Psoas muscle (tissue), 7 donors: ENCODE measurements at regions not wholly inside any gene's neighbourhood (a gene's known extent, or its start where the extent isn't known, plus 50 kb on each side); places are given as distances from the start of the nearest gene placed in this dataset.

Source experiments
- ATAC-seq, 4 donors: fragments of 200-7000 bp; cut with Tn5 transposase; one replicate each; pipeline ENCODE4 v1.9.1; 2020; ENCODE audit warnings: moderate library complexity in 3 of 4, mild to moderate bottlenecking in 2 of 4
- DNase-seq, 2 donors: peaks; one replicate each; pipeline ENCODE4 v3.0.0-alpha.2; 2020
- H3K27ac ChIP-seq: fragments of 200-600 bp; one replicate; pipeline ENCODE4 v1.8.0; 2022
- H3K27me3 ChIP-seq, 3 donors: fragments of 200-600 bp in 1 of 3; one replicate each; pipeline versions ENCODE4 v1.6.1 to v1.8.0; 2013 to 2022; ENCODE audit warnings: low read length in 2 of 3, mild to moderate bottlenecking in 2 of 3, moderate library complexity in 1 of 3; ENCODE audit not compliant: insufficient read depth in 3 of 3
- H3K36me3 ChIP-seq, 2 donors: fragments of 200-600 bp in 1 of 2; one replicate each; pipeline versions ENCODE4 v1.6.1 to v1.8.0; 2013 to 2022; ENCODE audit warnings: low read depth in 1 of 2, mild to moderate bottlenecking in 1 of 2, moderate library complexity in 1 of 2; ENCODE audit not compliant: insufficient read depth in 1 of 2
- H3K4me1 ChIP-seq: fragments of 200-600 bp; one replicate; pipeline ENCODE4 v1.8.0; 2022
- H3K4me3 ChIP-seq: fragments of 200-600 bp; one replicate; pipeline ENCODE4 v1.8.0; 2022; ENCODE audit warnings: mild to moderate bottlenecking
- H3K9me3 ChIP-seq: fragments of 200-600 bp; one replicate; pipeline ENCODE4 v1.8.0; 2022
- CTCF ChIP-seq: fragments of 200-600 bp; IDR thresholded peaks from one replicate; pipeline ENCODE4 v1.8.0; 2022; ENCODE audit warnings: antibody characterized with exemption
- WGBS, 3 donors: extraction: QIAGEN DNeasy Blood & Tissue Kit; methylation state at CpG; one replicate each; pipeline versions ENCODE4 v1.1.6 to v1.1.7; 2013; 5-methylcytosine and 5-hydroxymethylcytosine counted together
- intact Hi-C, 2 donors: fragments of 100-400 bp; cut with DNase I; formaldehyde crosslinking; loops; one replicate each; pipeline versions ENCODE4 v1.11.0 to v1.14.2; 2022
- donor health status: healthy with polysubstance abuse.
- donor health status: DM: no; HTN: no; CAD: no; lungs with moderate emphysema.
- donor health status: Bipolar disorder and iron deficiency.
- donor health status: healthy.
- donor health status: DM: yes; HTN: yes; CAD: no.
- donor health status: DM: no; HTN: no; CAD: no.
- donor health status: DM: yes; HTN: yes; CAD: no.

GRCh38 chr1:185367218-185367617 is 50.2 kb upstream of the IVNS1ABP start:
- H3K27me3 ChIP-seq: no peaks in the 10 kb centered on the region
- intact Hi-C loops: no loop called here
- no peak for DNase-seq
- ATAC-seq: no peak
- WGBS, 3 donors: 66 to 68% (median 66%) methylated on average over 6 of the region's 6 CpGs
- H3K36me3 ChIP-seq: no peaks in the 10 kb centered on the region
- no peak overlapping the region for H3K27ac ChIP-seq
- H3K9me3 ChIP-seq: no peaks in the 10 kb centered on the region
- H3K4me3 ChIP-seq: no peak overlapping the region
- H3K4me1 ChIP-seq: no peaks in the 10 kb centered on the region
- no peak for TF ChIP-seq CTCF
